ENCODE measurements at regions not wholly inside any gene's neighbourhood (a gene's known extent, or its start where the extent isn't known, plus 50 kb on each side); places are given as distances from the start of the nearest gene placed in this dataset.

GRCh38 chr9:79384501-79384900 lies 187.3 kb upstream of the TLE4 start:
- no TSS peak for BruUV-seq (replicated peaks)
- CTCF ChIA-PET = no interaction called here
- H3K36me3 Mint-ChIP-seq (ENCODE audit: insufficient read depth, unreplicated experiment) = no peaks in the 10 kb centered on the region
- no peaks in the 10 kb centered on the region for H3K4me1 Mint-ChIP-seq (ENCODE audit: low read depth, unreplicated experiment)
- no peak overlapping the region for H3K4me3 Mint-ChIP-seq (ENCODE audit: low read depth, unreplicated experiment)
- no peak overlapping the region for H3K27ac Mint-ChIP-seq (ENCODE audit: unreplicated experiment)
- H3K9me3 Mint-ChIP-seq (ENCODE audit: low read depth, unreplicated experiment) = no peaks in the 10 kb centered on the region
- H3K27me3 Mint-ChIP-seq (ENCODE audit: unreplicated experiment) = no peaks in the 10 kb centered on the region
- DNase-seq = no peak
- intact Hi-C loops (cut with micrococcal nuclease; ENCODE audit: unreplicated experiment) = no loop called here
- TF ChIP-seq, protein P1, sequence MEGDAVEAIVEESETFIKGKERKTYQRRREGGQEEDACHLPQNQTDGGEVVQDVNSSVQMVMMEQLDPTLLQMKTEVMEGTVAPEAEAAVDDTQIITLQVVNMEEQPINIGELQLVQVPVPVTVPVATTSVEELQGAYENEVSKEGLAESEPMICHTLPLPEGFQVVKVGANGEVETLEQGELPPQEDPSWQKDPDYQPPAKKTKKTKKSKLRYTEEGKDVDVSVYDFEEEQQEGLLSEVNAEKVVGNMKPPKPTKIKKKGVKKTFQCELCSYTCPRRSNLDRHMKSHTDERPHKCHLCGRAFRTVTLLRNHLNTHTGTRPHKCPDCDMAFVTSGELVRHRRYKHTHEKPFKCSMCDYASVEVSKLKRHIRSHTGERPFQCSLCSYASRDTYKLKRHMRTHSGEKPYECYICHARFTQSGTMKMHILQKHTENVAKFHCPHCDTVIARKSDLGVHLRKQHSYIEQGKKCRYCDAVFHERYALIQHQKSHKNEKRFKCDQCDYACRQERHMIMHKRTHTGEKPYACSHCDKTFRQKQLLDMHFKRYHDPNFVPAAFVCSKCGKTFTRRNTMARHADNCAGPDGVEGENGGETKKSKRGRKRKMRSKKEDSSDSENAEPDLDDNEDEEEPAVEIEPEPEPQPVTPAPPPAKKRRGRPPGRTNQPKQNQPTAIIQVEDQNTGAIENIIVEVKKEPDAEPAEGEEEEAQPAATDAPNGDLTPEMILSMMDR (IDR thresholded peaks at IDR 0.05; ENCODE audit: unreplicated experiment) = no peak

DNA sequence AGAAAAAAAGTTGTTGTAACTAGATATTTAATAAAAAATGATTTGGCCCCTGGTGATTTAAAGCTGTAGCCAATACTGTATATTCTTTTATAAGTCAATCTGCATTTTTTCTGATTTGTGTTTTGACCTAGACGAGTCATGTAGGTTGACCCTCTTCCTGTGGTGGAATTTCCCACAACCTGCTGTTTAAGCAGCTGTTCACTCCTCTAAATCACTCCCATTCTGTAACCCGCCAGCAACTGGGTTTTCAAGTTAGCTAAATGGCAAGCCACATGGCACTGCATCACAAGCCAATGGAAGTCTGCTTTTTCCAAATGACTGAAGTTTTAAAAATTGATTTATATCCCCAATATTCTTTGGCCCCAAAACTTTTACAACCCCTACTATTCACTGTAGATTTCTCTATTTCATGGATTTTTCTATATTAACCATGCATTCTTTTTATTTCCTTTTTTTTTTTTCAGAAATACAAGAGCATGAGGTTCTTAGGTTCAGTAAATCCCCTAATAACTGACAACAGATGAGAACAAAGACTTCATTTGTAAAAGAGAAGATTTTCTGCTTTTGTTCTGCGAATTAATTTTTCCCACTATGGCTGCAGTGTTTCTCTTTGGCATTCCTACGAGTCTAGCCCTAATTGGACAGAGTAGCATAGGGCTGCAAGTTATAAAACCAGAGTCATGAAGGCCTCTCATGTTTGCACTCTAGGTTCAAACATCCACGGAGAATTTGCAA lies 184.5 kb upstream of the TLE4 start:
- H3K27ac Mint-ChIP-seq (ENCODE audit: unreplicated experiment) = no peak overlapping the region
- TF ChIP-seq, protein P1 (IDR thresholded peaks at IDR 0.05; ENCODE audit: unreplicated experiment) = no peak
- H3K9me3 Mint-ChIP-seq (ENCODE audit: low read depth, unreplicated experiment) = no peaks in the 10 kb centered on the region
- H3K4me1 Mint-ChIP-seq (ENCODE audit: low read depth, unreplicated experiment) = no peaks in the 10 kb centered on the region
- H3K4me3 Mint-ChIP-seq (ENCODE audit: low read depth, unreplicated experiment) = no peak overlapping the region
- CTCF ChIA-PET = no interaction called here
- no peak for DNase-seq
- intact Hi-C loops (cut with micrococcal nuclease; ENCODE audit: unreplicated experiment) = no loop called here
- H3K36me3 Mint-ChIP-seq (ENCODE audit: insufficient read depth, unreplicated experiment) = no peaks in the 10 kb centered on the region
- no TSS peak for BruUV-seq (replicated peaks)
- H3K27me3 Mint-ChIP-seq (ENCODE audit: unreplicated experiment) = no peaks in the 10 kb centered on the region

DNA sequence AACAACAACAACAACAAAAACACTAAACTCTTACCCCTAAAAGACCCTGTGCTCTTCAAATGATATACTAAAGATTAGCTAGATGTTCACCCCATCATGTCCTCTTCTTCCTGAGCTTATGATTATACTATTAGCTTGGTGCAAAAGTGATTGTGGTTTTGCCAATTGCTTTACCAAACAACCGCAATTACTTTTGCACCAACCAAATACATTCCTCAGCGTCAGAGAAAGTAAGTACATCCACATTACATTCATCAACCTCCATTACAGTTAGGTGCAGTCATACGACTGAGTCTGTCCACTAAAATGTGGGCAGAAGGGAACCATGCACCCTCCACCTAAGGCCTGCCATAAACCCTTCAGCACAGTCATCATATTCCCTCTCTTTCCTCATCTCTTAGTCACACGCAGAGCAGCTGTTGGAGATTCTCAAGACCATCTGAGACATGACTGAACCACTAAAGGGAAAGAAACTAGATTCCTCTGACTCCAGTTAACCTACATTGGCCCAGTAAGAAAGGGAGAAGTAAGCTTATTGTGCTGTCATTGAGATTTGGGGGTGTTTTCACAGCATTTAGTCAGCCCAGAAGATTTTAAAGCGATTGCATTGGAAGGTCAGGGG lies 181.6 kb upstream of the TLE4 start:
- CTCF ChIA-PET = no interaction called here
- TF ChIP-seq, protein P1 (IDR thresholded peaks at IDR 0.05; ENCODE audit: unreplicated experiment) = no peak
- no peak overlapping the region for H3K27ac Mint-ChIP-seq (ENCODE audit: unreplicated experiment)
- no peaks in the 10 kb centered on the region for H3K27me3 Mint-ChIP-seq (ENCODE audit: unreplicated experiment)
- H3K4me1 Mint-ChIP-seq (ENCODE audit: low read depth, unreplicated experiment) = no peaks in the 10 kb centered on the region
- BruUV-seq (replicated peaks) = no TSS peak
- no peaks in the 10 kb centered on the region for H3K9me3 Mint-ChIP-seq (ENCODE audit: low read depth, unreplicated experiment)
- intact Hi-C loops (cut with micrococcal nuclease; ENCODE audit: unreplicated experiment) = no loop called here
- no peak for DNase-seq
- H3K36me3 Mint-ChIP-seq (ENCODE audit: insufficient read depth, unreplicated experiment) = no peaks in the 10 kb centered on the region
- no peak overlapping the region for H3K4me3 Mint-ChIP-seq (ENCODE audit: low read depth, unreplicated experiment)

DNA sequence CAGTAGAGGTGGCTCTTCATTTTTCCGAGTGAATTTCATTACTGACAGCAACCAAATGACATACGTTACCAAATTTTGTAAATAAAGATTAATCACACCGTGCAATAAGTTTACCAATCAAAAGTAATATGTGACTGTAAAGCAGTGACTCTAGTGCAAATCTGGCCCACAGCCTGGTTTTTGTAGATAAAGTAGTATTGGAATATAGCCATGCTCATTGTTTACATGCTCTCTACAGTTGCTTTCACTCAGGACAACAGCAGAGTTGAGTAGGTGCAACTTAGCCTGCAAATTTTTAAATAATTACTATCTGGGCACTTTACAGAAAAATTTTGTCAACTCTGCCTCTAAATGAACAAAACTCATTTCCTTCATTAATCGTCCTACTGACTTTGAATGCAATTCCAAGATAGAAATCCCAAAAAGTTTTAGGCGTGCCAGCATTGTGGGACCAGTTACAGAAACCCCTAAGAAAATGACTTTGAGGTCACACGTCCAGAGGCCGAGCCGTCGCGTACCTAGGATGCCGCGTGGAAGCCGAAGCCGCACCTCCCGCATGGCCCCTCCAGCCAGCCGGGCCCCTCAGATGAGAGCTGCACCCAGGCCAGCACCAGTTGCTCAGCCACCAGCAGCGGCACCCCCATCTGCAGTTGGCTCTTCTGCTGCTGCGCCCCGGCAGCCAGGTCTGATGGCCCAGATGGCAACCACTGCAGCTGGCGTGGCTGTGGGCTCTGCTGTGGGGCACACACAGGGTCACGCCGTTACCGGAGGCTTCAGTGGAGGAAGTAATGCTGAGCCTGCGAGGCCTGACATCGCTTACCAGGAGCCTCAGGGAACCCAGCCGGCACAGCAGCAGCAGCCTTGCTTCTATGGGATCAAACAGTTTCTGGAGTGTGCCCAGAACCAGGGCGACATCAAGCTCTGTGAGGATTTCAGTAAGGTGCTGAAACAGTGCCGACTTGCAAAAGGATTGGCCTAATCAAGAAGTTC lies 180.7 kb upstream of the TLE4 start:
- TF ChIP-seq, protein P1 (IDR thresholded peaks at IDR 0.05; ENCODE audit: unreplicated experiment) = no peak
- H3K36me3 Mint-ChIP-seq (ENCODE audit: insufficient read depth, unreplicated experiment) = no peaks in the 10 kb centered on the region
- no peak overlapping the region for H3K27ac Mint-ChIP-seq (ENCODE audit: unreplicated experiment)
- H3K9me3 Mint-ChIP-seq (ENCODE audit: low read depth, unreplicated experiment) = no peaks in the 10 kb centered on the region
- DNase-seq = no peak
- no peaks in the 10 kb centered on the region for H3K27me3 Mint-ChIP-seq (ENCODE audit: unreplicated experiment)
- intact Hi-C loops (cut with micrococcal nuclease; ENCODE audit: unreplicated experiment) = no loop called here
- H3K4me1 Mint-ChIP-seq (ENCODE audit: low read depth, unreplicated experiment) = no peaks in the 10 kb centered on the region
- BruUV-seq (replicated peaks) = no TSS peak
- CTCF ChIA-PET = no interaction called here
- H3K4me3 Mint-ChIP-seq (ENCODE audit: low read depth, unreplicated experiment) = no peak overlapping the region
